ENCODE measurements at regions not wholly inside any gene's neighbourhood (a gene's known extent, or its start where the extent isn't known, plus 50 kb on each side); places are given as distances from the start of the nearest gene placed in this dataset.

GRCh38 chr4:112882286-112882685 lies 167.2 kb upstream of the ANK2 start:
- TF ChIP-seq CTCF (conservative IDR thresholded peaks at IDR 0.05), result no peak
- no peak for TF ChIP-seq EZH2 (IDR thresholded peaks at IDR 0.05; ENCODE audit: low read depth)
